H4 (cell line): ENCODE measurements at regions not wholly inside any gene's neighbourhood (a gene's known extent, or its start where the extent isn't known, plus 50 kb on each side); places are given as distances from the start of the nearest gene placed in this dataset.
"Not testable (repeated sequence)": the region's sequence is repeated elsewhere in the genome, so short reads cannot be mapped to it uniquely, and the experiment has no call there.

Source experiments
- DNase-seq: peaks from one replicate; pipeline ENCODE4 v3.0.0-alpha.2; 2015; ENCODE audit warnings: low spot score

DNA sequence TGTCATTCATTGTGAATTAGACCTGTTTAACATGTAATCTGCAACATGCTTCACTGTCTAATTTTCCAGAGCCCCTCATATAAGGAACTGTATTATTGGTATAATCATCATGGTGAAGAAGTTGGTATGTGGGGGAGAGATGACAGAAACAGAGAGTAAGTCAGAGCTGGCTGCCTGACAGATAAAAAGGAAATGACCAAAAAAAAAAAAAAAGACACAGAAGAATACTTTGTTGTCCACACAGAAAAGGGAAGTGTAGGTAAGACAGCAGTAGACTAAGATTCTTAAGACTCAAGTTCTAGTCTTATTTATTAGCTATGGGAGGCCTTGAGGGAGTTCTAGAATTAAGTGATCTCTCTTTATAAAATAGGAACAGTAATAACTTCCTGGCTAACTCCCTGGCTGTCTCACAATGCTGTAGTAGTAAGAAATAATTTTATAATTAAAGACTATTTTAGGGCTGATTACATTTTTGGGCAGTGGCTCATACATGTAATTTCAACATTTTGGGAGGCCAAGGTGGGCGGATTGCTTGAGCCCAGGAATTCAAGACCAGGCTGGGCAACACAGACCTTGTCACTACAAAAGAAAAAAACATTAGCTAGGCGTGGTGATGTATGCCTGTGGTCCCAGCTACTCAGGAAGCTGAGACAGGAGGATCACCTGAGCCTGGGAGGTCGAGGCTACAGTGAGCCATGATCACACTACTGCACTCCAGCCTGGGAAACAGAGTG lies 102.5 kb downstream of the PRL start:
- no peak for DNase-seq

- no peak for DNase-seq
These were observed 97.1 kb downstream of the PRL start for GRCh38 chr6:22199771-22200170.

DNA sequence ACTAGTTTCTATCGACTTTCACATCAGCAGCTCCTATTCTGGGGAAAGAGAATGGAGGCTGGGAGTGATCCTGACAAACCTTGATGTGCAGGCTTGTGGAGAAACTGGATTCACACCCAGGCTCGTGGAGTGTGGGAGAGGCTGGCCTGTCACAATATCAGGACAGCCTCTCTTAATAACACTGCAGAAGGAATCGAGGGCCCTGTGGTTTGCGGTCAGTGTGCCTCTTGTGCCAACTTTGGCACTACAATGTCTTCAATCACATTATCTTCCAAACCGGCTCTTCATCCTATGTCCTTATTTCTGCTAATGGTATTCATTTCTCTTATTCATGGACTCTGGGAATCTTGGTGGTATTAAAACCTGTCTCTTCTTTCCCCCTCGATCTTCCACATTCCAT lies 92.7 kb downstream of the PRL start:
- no peak for DNase-seq

DNA sequence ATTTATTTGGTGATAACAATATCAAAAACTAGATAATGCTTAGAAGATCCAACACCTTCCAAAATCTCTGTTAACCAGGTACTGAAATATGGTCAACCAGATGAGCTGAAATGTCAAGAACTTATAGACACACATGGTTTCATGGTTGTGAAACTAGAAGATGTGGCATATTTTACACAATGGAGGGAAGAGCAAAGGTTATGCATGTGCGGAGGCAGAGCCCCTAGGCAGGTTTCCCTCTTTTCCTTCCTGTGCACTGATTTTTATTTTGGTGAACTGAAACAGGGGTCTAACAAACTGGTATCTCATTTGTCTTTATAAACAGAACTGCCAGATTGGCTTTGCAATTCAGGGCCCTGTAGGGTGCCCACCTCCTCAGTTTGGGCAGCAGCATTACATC lies 91.6 kb downstream of the PRL start:
- DNase-seq = no peak

DNA sequence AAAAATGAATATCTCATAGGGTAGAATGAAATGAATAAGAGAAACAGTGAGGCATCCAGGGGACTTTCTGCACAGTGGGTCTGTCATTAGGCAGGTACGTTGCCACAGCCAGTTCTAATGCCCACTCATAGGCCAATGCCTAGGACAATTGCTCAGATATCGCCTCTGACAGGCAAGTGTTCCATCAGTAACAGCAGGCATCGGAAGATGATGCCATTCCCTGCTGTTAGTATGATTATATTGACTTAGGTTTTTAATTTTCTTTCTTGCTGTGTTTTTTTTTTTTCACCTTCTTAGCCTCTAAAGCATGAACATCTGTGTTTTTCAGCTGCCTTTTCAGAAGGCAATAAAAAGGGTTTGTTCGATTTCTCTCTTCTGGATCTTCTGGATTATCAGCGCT lies 90.7 kb downstream of the PRL start:
- DNase-seq = no peak

- no peak for DNase-seq
These were observed 88.8 kb downstream of the PRL start for GRCh38 chr6:22208026-22208425.

- DNase-seq = no peak
These were observed 82.5 kb downstream of the PRL start for GRCh38 chr6:22214314-22214713.

GRCh38 chr6:22215474-22215873 lies 81.4 kb downstream of the PRL start:
- DNase-seq = not testable (repeated sequence)

DNA sequence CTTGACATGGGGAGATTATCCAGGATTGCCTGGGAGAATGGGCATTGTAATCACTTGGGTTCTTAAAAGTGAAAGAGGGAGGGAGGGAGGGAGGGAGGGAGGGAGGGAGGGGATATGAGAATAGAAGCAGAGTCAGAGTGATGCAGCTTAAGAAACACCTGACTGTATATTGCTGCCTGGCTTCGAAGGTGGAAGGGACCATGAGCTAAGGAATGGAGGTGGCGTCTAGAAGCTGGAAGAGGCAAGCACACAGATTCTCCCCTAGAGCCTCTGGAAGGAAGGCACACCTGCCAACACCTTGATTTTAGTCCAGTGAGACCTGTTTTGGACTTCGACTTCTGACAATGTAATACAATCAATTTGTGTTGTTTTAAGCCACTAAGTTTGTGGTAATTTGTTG lies 78.4 kb downstream of the PRL start:
- no peak for DNase-seq

GRCh38 chr6:22219925-22220324 lies 76.9 kb downstream of the PRL start:
- DNase-seq = no peak

GRCh38 chr6:22221211-22221610 lies 75.6 kb downstream of the PRL start:
- no peak for DNase-seq

GRCh38 chr6:22221630-22222029 lies 75.2 kb downstream of the PRL start:
- DNase-seq = no peak

DNA sequence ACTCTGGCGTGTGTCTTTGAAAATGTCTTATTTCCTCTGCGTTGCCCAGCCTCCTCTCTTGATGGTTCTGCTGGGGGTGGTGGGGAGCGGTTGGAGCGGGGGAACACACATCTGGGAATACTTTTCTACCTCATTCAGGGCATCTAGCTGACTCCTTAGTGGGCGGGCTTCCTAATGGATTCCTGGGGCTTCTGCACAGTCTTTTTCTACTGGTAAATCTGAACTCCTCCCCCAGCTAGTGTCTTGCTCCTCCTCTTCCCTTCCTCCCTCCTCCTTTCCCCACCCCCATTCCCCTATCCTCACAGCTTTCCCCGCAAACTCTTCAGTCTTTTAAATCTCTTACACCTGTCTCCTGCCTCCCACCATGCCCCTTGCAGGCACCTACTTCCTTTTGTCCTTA lies 74.4 kb downstream of the PRL start:
- DNase-seq = no peak

GRCh38 chr6:22227824-22228610 lies 68.8 kb downstream of the PRL start:
- DNase-seq = no peak

- DNase-seq = no peak
These were observed 65.8 kb downstream of the PRL start for GRCh38 chr6:22231050-22231449.

DNA sequence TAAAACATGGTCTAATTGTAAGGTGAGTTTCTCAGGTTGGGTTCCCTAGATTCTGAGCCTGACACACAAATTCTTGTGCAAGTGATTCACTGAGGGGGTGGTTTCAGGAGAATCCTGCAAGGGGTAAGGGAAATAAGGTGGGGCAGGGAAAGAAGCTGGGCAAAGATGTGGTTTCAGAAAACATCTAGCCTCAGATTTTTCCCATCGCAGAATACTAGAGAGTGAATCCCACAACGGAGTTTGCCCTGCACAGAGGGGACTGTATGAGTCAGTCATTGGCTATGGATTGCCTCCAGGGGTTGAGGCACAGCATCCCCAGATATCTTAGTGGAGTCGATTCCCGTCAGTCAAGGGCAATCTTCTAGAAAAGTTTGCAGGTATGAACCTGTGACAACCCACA lies 65.2 kb downstream of the PRL start:
- no peak for DNase-seq

- DNase-seq = peak; percentile 23
These were observed 60.0 kb downstream of the PRL start for GRCh38 chr6:22236626-22237414.
